ENCODE measurements at regions not wholly inside any gene's neighbourhood (a gene's known extent, or its start where the extent isn't known, plus 50 kb on each side); places are given as distances from the start of the nearest gene placed in this dataset.

DNA sequence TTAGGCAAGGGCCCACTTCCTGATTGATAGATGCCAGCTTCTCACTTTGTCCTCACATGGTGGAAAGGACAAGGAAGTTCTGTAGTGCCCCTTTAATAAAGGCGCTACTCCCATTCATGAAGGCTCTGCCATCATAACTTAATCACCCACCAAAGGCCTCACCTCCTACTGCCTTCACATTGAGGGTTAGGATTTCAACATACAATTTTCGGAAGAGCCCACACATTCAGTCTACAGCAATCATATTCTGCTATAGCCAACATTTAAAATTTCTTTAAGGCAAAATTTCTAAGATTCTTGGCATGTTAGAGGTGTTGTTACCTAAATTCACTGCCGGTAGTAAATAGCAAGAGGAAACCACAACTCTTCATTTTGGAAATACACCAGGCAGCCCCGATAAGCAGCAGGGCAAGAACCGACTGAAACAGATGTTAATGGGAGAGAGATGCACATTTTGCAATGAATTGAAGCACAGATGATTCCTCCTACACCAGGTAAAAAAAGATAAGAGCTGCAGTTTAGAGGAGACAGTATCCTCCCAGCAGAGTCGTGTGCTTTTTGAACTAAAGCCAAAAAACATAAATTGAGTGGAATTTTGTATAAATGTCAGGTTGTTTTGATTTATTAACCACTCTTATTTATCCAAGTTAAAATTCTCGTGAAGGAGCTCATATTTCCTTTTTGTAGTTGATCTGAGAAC lies 594.9 kb downstream of the KCTD8 start:
- H3K27ac ChIP-seq (ENCODE audit: control insufficient read depth, insufficient read depth): no peak overlapping the region
- no peak overlapping the region for H3K4me2 ChIP-seq (ENCODE audit: control insufficient read depth, insufficient read depth)
- H3K4me1 ChIP-seq (ENCODE audit: control insufficient read depth, insufficient read depth, low read length): no peaks in the 10 kb centered on the region
- H3K79me2 ChIP-seq (ENCODE audit: control insufficient read depth, insufficient read depth, low read length): no peaks in the 10 kb centered on the region
- no peak for ATAC-seq
- no peak for DNase-seq (ENCODE audit: low read depth, low spot score)
- H3K9ac ChIP-seq (ENCODE audit: control insufficient read depth, insufficient read depth, low read length): no peak overlapping the region
- ChIA-PET CTCF (no interaction called here), SMC1A (ENCODE audit: uncharacterized antibody, unreplicated experiment) (no interaction called here), POLR2A (no interaction called here), RAD21 (ENCODE audit: unreplicated experiment) (no interaction called here)
- BruUV-seq (replicated peaks): no TSS peak
- H3K27me3 ChIP-seq (replicated peaks in 1 of 2; ENCODE audit: control insufficient read depth in 2 of 2, insufficient read depth in 2 of 2, low read length in 1 of 2): no peaks in the 10 kb centered on the region
- no peaks in the 10 kb centered on the region for H3K9me3 ChIP-seq (replicated peaks; ENCODE audit: control insufficient read depth, insufficient read depth, low read length)
- no peak overlapping the region for H2AFZ ChIP-seq (ENCODE audit: control insufficient read depth, low read depth, low read length)
- no peak overlapping the region for H3K4me3 ChIP-seq
- no peak for FAIRE-seq
- H4K20me1 ChIP-seq (ENCODE audit: control insufficient read depth, insufficient read depth): no peaks in the 10 kb centered on the region
- H3K36me3 ChIP-seq (ENCODE audit: control insufficient read depth in 2 of 2, insufficient read depth in 2 of 2, low read length in 1 of 2): no peaks in the 10 kb centered on the region
- 16% methylated on average over 7 of the region's 7 CpGs for WGBS (ENCODE audit: insufficient coverage, insufficient replicate concordance, low lambda C conversion rate, missing lambda C conversion rate)
- TF ChIP-seq EGR1 (IDR thresholded peaks at IDR 0.05; ENCODE audit: borderline replicate concordance in 1 of 2, low read depth in 2 of 2, low read length in 2 of 2) (no peak), MEF2A (IDR thresholded peaks at IDR 0.05; ENCODE audit: insufficient read depth, low read depth, low read length) (no peak), HDGF (IDR thresholded peaks at IDR 0.05) (no peak), GABPA (IDR thresholded peaks at IDR 0.05; ENCODE audit: low read depth) (no peak), ZNF622 (IDR thresholded peaks at IDR 0.05) (no peak), EZH2 (IDR thresholded peaks at IDR 0.05; ENCODE audit: borderline replicate concordance, control insufficient read depth, low read depth, low read length) (no peak), ZNF384 (IDR thresholded peaks at IDR 0.05; ENCODE audit: borderline replicate concordance, low read depth, low read length) (no peak), RCOR1 (conservative IDR thresholded peaks at IDR 0.05; ENCODE audit: low read depth, low read length) (no peak), STAT3 (IDR thresholded peaks at IDR 0.05; ENCODE audit: low read depth, low read length) (no peak), MEF2B (IDR thresholded peaks at IDR 0.05; ENCODE audit: partially characterized antibody, poor library complexity, severe bottlenecking) (no peak)
- in situ Hi-C loops (cut with MboI): no loop called here
- intact Hi-C loops (cut with micrococcal nuclease; ENCODE audit: unreplicated experiment): no loop called here

All from GM12878 (cell line).